HepG2 (cell line): ENCODE measurements at regions not wholly inside any gene's neighbourhood (a gene's known extent, or its start where the extent isn't known, plus 50 kb on each side); places are given as distances from the start of the nearest gene placed in this dataset.

Experiments
- CTCF ChIP-seq: sonication (generic); formaldehyde crosslinking; IDR thresholded peaks from 2 replicates; pipeline ENCODE4 v1.5.0; 2020; ENCODE audit warnings: mild to moderate bottlenecking, missing genetic modification reagents, moderate library complexity
- HINFP ChIP-seq: sonication (generic); formaldehyde crosslinking; IDR thresholded peaks from 2 replicates; pipeline ENCODE4 v1.4.0; 2020; ENCODE audit warnings: low read depth, mild to moderate bottlenecking, missing genetic modification reagents
- THRA ChIP-seq: sonication (generic); formaldehyde crosslinking; IDR thresholded peaks from 2 replicates; pipeline ENCODE4 v1.4.0; 2020; ENCODE audit warnings: missing genetic modification reagents, borderline replicate concordance
- ZNF326 ChIP-seq: sonication (generic); formaldehyde crosslinking; IDR thresholded peaks from 2 replicates; pipeline ENCODE4 v1.4.0; 2020; ENCODE audit warnings: missing genetic modification reagents, borderline replicate concordance

DNA sequence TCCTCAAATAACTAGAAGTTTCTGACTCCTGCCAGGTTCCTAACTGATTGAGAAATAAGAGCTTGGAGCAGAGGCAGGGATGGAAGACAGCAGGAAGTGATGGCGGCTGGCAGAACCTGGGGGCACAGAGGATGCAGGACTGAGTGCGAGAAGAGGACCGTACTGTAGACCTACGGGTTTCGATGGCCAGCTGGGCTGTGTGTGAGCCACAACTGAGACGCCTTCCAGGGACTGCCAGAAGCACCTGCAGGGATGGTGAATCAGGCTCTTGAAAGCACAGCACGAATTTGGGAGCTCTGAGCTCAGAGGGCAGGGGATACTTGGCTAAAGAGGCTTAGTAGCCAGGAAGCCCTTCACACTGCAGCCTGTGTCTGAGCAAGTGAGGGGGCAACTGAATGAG, 165.6 kb downstream of the ABHD5 start:
- TF ChIP-seq THRA (CRISPR knock-in tag) = no peak
- TF ChIP-seq CTCF = no peak
- no peak for TF ChIP-seq HINFP (CRISPR knock-in tag)
- TF ChIP-seq ZNF326 (CRISPR knock-in tag) = no peak
